GM06990 (cell line): ENCODE measurements at regions not wholly inside any gene's neighbourhood (a gene's known extent, or its start where the extent isn't known, plus 50 kb on each side); places are given as distances from the start of the nearest gene placed in this dataset.

Source experiments
- DNase-seq: peaks from one replicate; pipeline ENCODE4 v3.0.0-alpha.2; 2011; ENCODE audit not compliant: insufficient read length; ENCODE audit errors: extremely low read depth
- H3K27me3 ChIP-seq: replicated peaks from 2 replicates; pipeline ENCODE4 v1.6.0; 2011; ENCODE audit warnings: low read length; ENCODE audit not compliant: control insufficient read depth, insufficient read depth
- H3K36me3 ChIP-seq: 2 replicates; pipeline ENCODE4 v1.5.1; 2011; ENCODE audit warnings: low read length; ENCODE audit not compliant: control insufficient read depth, insufficient read depth
- H3K4me3 ChIP-seq: replicated peaks from 2 replicates; pipeline ENCODE4 v1.5.1; 2011; ENCODE audit warnings: low read depth, mild to moderate bottlenecking, control low read depth, low read length
- CTCF ChIP-seq: IDR thresholded peaks from 2 replicates; pipeline ENCODE4 v1.5.1; 2011; ENCODE audit warnings: low read length, control low read depth, mild to moderate bottlenecking, inconsistent platforms; ENCODE audit not compliant: insufficient read depth, poor library complexity, severe bottlenecking

DNA sequence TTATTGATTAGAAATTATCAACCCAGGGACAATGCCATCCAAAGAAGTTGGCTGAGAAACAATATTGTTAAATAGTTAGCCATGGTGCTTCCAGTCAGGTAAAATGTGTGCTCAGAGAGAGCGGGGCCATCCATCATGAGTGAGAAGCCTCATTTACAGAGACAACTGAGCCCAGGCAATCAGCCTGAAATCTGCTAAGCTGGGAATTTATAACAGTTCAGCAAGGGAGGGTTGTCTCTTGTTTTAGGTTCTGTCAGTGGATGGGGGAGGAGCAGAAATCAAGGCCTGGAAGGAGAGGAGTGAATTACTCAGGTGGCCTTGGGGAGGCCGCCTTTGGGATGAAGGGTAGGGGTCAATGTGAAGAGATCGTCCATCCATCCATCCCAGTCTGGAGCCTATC is 102.5 kb upstream of the ST8SIA3 start:
- DNase-seq: no peak
- peaks cover 2% of the 10 kb centered on the region for H3K27me3 ChIP-seq
- no peaks in the 10 kb centered on the region for H3K36me3 ChIP-seq
- TF ChIP-seq CTCF: no peak
- no peak overlapping the region for H3K4me3 ChIP-seq

GRCh38 chr18:57251747-57252146 is 100.6 kb upstream of the ST8SIA3 start:
- Histone ChIP-seq H3K27me3 (no peaks in the 10 kb centered on the region; the same call in none of the 2 replicates), H3K4me3 (no peak overlapping the region), H3K36me3 (no peaks in the 10 kb centered on the region)
- no peak for DNase-seq
- no peak for TF ChIP-seq CTCF

DNA sequence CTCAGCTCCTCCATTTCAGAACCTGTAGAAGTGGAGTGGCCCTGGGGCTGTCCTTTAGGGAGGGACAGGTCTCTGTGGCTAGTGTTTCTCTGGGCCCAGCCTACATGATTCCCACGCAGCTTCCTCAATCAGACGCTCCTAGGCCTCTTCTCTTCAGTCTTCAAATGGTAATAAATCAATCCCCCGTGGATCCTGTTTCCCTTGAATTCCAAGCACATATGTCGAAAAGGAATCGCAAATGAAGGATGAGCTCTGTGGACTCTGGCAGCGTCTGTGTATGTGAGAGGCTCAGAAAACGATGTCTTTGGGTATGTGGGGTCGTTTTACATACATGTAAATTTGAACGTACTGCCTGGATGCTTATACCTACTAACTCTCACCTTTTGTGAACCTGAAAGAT is 98.5 kb upstream of the ST8SIA3 start:
- Histone ChIP-seq H3K4me3 (no peak overlapping the region), H3K27me3 (no peaks in the 10 kb centered on the region; the same call in none of the 2 replicates), H3K36me3 (no peaks in the 10 kb centered on the region)
- DNase-seq: no peak
- TF ChIP-seq CTCF: no peak

GRCh38 chr18:57258131-57258777 is 94.1 kb upstream of the ST8SIA3 start:
- DNase-seq: no peak
- no peak for TF ChIP-seq CTCF
- Histone ChIP-seq H3K4me3 (no peak overlapping the region), H3K36me3 (no peaks in the 10 kb centered on the region), H3K27me3 (no peaks in the 10 kb centered on the region)

DNA sequence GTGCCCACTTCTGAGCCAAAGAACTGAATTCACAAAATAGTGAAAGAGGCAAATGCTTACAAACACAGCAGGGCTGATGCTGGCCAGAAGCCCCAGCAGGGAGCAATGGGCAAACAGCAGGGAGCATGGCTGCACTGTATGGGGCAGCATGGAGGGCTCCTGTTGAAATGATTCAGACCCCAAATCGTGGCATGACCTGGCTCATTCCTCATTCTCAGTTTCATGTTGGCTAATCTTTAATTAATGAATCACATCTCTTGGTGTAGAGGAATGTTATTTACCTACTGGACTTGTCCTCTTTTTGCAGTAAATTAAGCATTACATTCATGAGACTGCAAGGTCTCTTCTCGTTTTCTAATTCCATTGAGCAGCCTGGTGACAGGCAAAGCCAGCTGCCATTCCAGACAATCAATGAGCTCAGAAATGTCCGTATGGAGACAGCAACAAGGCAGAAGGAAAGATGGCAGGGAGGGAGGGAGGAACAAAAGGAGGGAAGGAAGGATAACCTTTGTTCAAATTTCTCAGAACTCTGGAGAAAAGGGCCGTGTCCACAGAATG is 84.9 kb upstream of the ST8SIA3 start:
- no peaks in the 10 kb centered on the region for H3K27me3 ChIP-seq

More for the DNA sequence above, 84.9 kb upstream of the ST8SIA3 start:
- no peak for DNase-seq
- Histone ChIP-seq H3K36me3 (no peaks in the 10 kb centered on the region), H3K4me3 (no peak overlapping the region)
- TF ChIP-seq CTCF: no peak
